GM18870 (cell line): ENCODE measurements at regions not wholly inside any gene's neighbourhood (a gene's known extent, or its start where the extent isn't known, plus 50 kb on each side); places are given as distances from the start of the nearest gene placed in this dataset.

Source experiments
- ATAC-seq: cut with Tn5 transposase; IDR thresholded peaks from one replicate; pipeline ENCODE4 v1.9.1; 2021; ENCODE audit warnings: moderate library complexity; ENCODE audit not compliant: unreplicated experiment

DNA sequence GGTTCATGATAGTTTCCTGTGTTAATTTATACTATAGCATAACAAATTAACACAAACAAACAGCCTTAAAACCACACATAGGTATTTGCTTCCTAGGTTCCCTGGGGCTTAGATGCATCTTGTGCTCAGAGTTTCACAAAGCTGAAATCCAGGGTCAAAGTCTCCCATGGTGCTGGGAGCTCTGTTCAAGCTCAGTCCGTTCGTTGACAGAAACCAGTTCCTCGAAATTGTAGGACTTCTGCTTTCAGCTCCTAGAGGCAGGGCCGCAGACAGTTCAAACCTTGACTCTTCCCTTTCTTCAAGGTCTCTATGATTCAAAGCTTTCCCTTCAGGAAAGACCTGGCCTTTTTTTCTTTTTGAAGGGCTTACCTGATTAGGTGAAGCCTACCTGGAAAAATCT is 90.5 kb downstream of the VSTM2A start:
- no peak for ATAC-seq

DNA sequence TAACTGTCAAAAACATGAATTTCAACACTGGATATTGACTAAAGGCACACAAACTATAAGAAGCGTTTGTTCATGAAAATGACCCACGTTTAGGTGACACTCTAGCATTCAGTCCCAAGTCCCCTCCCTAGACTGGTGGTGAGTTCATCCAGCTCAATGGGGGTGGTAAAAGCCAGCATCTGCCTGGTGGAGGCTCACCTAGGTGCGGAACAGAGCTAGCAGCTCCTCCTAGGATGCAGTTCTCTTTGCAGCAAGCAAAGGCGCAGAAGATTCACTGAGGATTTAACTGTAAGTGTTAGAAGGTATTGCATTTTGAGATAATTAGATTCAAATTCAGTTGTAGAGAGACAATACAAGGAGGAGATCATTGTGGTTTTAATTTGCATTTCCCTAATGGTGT is 87.6 kb downstream of the VSTM2A start:
- no peak for ATAC-seq

DNA sequence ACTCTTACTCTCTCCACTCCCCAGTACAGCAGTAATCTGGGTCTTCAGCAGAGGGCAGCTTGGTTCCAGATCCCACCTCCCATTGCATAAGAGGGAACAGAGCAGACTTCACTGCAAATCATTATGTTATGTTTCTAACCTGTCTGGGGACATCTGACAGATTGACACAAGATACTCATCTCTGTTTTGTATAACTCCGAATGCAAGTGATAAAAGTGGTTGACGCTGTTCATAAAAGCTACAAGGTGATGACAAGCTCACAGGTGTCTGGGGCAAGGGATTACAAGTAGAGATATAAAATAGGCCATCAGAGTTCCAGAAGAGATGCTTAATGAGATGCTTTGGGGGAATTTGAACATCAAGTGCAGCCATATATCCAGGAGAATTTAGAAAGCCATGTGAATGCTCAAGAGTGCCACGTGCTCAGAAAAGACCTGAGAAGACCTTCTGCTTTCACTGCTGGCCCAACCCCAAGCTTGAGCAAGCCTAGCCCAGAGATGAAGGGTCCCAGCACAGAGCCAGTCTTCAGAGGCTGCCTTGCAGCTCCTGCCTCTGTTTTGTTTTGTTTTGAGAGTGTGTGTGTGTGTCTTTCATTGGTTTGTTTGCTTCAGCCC is 80.6 kb downstream of the VSTM2A start:
- ATAC-seq: no peak
